Gastroesophageal sphincter (tissue), 3 donors: ENCODE measurements at regions not wholly inside any gene's neighbourhood (a gene's known extent, or its start where the extent isn't known, plus 50 kb on each side); places are given as distances from the start of the nearest gene placed in this dataset.

Experiments used
- EP300 ChIP-seq: sonication (generic); formaldehyde crosslinking; IDR thresholded peaks from one replicate; pipeline ENCODE4 v1.6.1; 2017; ENCODE audit warnings: antibody characterized with exemption, mild to moderate bottlenecking
- POLR2A ChIP-seq, 2 donors: fragments of 450-650 bp; IDR thresholded peaks; one replicate each; pipeline ENCODE4 v1.6.1; 2017; ENCODE audit warnings: antibody characterized with exemption in 2 of 2, mild to moderate bottlenecking in 2 of 2, moderate library complexity in 1 of 2
- POLR2AphosphoS5 ChIP-seq: sonication (generic); formaldehyde crosslinking; IDR thresholded peaks from one replicate; pipeline ENCODE4 v1.6.1; 2017; ENCODE audit warnings: antibody characterized with exemption
- TF ChIP-seq, protein P1 (sequence below), 4 experiments: fragments of 200-600 bp in 2 of 4; fragments of 450-650 bp in 2 of 4; sonication (generic) in 1 of 4; IDR thresholded peaks; one replicate each; pipeline ENCODE4 v1.5.1; 2017 to 2019; ENCODE audit warnings: antibody characterized with exemption in 4 of 4, mild to moderate bottlenecking in 2 of 4, moderate library complexity in 2 of 4

- TF ChIP-seq, protein P1, sequence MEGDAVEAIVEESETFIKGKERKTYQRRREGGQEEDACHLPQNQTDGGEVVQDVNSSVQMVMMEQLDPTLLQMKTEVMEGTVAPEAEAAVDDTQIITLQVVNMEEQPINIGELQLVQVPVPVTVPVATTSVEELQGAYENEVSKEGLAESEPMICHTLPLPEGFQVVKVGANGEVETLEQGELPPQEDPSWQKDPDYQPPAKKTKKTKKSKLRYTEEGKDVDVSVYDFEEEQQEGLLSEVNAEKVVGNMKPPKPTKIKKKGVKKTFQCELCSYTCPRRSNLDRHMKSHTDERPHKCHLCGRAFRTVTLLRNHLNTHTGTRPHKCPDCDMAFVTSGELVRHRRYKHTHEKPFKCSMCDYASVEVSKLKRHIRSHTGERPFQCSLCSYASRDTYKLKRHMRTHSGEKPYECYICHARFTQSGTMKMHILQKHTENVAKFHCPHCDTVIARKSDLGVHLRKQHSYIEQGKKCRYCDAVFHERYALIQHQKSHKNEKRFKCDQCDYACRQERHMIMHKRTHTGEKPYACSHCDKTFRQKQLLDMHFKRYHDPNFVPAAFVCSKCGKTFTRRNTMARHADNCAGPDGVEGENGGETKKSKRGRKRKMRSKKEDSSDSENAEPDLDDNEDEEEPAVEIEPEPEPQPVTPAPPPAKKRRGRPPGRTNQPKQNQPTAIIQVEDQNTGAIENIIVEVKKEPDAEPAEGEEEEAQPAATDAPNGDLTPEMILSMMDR (IDR thresholded peaks at IDR 0.05), result no peak
- TF ChIP-seq POLR2A (IDR thresholded peaks at IDR 0.05) (no peak), EP300 (no peak), POLR2AphosphoS5 (no peak)
These were observed 230.3 kb downstream of the CSNK2A3 start for GRCh38 chr11:11122749-11123148.
